GM19025 (cell line): ENCODE measurements at regions not wholly inside any gene's neighbourhood (a gene's known extent, or its start where the extent isn't known, plus 50 kb on each side); places are given as distances from the start of the nearest gene placed in this dataset.
"Not testable (repeated sequence)": the region's sequence is repeated elsewhere in the genome, so short reads cannot be mapped to it uniquely, and the experiment has no call there.

Source experiments
- ATAC-seq: cut with Tn5 transposase; IDR thresholded peaks from one replicate; pipeline ENCODE4 v1.9.1; 2021; ENCODE audit warnings: mild to moderate bottlenecking, low read depth, moderate library complexity; ENCODE audit not compliant: unreplicated experiment

DNA sequence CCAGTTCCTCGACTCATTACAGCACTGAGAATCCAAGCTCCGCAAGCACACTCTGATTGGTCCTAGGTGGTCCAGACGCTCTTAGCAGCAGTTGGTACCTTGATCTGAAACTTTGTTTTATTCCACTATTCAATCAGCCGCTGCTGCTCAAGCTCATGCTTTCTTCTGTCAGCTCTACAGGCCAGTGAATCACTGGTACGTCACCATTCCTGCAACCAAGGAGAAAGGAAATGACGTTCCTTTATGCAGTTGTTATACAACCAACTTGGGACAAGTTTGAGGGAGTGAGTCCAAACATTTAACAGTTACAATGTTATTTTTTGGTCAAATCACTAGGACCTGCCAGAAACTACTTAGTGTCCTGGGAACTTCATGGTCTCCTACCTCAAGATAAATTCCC lies 398.8 kb upstream of the TMEFF2 start:
- no peak for ATAC-seq

DNA sequence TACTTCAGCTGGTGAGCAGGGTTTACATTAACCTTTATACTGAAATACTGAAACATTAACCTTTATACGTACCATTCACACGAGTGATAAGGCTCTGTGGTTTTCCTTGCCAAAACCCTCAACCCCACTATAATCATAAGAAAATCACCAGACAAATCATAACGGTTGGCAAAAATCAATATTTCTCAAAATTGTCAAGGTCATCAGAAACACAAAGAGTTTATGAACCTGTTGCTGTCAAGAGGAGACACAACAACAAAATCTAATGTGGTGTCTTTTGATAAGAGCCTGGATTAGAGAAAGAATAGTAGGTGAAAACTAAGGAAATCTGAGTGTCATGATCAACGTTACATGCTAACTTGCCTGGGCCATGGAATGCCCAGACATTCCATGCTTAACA lies 396.9 kb upstream of the TMEFF2 start:
- no peak for ATAC-seq

DNA sequence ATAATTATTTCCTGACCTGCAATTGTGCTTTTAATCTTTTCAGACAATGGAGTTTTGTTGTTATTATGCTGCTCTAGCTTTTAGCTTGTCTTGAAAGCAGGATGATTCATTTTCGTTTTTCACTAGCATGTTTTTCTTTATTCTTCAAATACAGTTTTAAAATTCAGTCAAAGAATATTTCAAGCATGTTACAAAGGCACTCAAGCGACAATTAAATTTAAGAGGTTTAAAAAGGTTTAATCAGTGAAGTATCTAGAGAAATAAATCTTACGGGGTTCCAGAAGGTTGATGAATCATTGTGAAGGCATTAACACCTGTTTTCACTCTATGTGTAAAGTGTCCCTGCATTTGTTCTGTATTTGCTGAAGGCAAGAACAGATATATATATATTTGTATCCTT lies 390.7 kb upstream of the TMEFF2 start:
- ATAC-seq = no peak

DNA sequence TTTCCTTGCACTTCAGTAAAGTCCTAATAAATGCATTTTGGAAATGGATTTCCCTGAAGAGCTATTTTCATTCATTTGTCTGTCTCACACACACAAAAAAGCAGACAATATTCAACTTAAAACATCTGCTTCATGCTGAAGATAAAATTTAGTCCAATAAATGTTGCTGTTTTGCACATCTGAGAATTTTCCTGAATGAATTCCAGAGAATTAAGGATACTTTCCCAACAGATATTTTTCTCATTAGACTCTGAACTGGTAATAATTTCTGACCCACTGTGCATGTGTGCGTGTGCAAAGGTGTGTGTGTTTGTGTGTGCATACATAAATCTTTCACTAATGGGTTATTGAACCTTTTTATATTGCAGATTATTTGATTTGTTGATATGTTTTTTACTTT lies 390.2 kb upstream of the TMEFF2 start:
- ATAC-seq = no peak

DNA sequence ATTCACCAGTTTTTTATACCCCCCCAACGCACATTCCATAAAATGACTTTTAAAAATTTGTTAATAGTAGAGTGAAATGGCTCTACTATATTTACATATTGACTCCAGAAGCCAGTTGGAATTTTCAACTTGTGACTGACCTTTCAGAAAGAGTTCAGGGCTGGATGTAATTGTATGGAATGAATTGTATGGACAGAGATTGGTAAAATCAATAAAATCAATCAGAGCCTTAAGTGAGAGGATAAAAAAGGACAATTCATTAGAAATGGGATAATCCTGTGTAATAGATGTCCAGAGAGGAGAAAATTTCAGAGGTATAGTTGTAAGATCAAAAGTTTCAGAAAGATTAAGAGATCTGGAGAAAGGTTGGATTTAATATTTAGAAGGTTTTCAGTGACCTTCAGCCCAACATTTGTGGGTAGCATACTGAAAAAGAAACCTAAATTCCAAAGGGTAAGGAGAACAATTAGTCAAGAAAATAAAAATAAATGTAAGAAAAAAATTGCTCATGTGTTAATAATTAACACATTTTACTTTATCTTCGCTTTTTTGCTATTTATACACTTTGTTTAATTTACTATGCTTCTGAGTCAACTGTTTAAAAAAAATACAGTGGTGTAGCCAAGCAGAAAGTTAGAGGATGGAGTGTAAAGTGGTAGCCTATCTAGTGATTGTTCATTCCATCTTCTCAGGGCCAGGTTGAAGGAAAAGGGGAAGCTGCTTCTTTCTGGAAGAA lies 385.4 kb upstream of the TMEFF2 start:
- ATAC-seq = no peak

DNA sequence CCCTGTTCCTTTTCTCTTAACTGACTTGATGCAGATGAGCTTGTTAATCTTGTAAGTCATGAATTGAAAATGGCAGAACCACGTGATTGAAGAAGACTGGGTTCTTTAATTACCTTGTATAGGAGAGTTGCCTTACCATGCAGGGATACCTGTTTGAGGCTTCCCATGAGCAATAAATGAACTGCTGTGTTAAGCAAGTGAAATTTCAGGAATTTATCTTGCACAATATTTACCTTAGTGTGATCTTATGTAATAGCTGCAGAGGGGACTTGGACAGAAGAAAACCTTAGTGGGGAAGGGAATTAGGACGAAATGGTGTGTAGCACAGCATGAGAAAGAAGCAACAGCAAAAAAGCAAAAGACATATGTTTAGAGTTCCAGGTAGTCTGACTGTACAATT lies 384.0 kb upstream of the TMEFF2 start:
- no peak for ATAC-seq

DNA sequence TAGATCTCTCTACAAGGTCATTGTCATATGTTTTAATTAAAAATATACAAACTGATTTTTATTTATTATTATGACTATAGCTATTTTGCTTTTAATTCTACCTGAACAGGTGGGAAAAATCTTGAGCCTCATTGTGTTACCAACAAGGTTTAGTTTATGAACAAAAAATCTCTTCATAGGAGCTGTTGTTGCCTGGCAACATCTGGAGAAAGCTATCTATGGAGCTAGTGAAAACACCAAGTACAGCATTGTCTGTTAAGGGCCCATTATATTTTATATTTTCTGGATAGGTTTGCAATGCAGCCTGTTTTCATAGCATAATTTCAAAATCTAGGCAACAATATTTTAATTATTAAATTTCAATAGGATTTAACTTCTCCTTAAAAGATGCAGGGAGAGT lies 383.0 kb upstream of the TMEFF2 start:
- no peak for ATAC-seq

DNA sequence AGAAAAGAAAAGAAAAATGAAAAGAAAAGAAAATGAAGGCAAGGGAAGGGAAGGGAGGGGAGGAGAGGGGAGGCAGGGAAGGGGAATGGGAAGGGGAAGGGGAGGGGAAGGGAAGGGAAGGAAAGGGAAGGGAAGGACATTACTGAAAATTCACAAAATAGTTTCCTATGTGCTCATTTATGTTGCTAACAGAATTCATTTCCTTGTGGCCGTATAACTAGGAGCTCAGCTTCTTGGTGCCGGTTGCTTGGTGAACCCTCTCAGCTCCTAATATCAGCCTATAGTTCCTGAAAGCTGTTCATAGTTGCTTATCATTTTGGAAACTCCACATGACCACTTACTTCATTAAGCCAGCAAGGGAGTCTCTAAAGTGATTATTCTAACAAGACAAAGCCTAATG lies 379.8 kb upstream of the TMEFF2 start:
- ATAC-seq = no peak

DNA sequence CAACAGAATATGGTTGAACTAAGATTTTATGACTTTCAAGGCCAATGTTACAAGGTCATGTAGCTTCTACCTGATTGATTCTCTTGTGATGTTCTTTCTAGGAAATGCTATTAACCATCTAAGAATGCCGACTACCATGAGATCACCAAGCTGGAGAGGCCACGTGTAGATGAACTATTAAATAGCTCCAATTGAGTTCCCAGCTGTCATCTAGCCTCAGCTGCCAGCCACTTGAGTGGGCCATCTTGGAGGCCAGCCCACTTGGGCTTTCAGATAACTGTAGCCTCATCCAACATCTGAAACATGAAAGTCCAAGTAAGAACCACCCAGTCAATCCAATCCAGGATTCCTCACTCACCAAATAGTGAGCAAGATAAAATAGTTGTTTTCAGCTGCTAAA lies 376.9 kb upstream of the TMEFF2 start:
- no peak for ATAC-seq

DNA sequence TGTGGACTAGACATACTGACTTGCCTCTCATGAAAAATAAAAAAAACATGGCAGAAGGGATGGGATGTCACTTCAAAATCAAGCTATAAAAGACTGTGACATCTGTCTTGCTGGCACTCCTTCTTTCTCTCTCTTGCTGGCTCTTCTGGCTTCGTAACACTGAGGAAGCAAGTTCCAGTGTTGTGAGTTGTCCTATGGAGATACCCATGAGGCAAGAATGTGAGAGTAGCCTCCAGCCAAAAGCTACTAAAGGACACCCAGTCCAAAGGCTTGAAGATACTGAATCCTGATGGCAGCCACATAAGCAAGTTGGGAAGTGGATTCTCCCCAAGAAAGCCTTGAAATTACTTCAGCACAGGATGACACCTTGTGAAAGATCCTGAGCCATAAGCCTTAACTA lies 376.1 kb upstream of the TMEFF2 start:
- ATAC-seq = no peak

DNA sequence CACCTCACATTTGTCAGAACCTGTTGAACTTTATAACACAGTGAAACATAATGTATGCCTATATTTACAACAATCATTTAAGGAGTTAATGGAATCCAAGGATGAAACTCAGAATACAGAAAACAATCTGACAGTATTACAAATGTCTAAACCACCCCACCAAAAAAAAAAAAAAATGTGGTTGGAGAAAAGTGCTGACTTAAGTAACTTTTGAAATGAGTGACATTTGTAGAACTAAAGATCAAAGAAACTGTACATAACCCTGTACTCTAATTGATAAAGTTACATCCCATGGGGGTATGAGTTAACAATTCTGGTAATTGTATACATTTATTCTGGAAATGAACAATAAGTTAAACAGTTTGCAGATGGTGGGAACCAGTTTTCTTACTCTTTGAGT lies 372.1 kb upstream of the TMEFF2 start:
- no peak for ATAC-seq

DNA sequence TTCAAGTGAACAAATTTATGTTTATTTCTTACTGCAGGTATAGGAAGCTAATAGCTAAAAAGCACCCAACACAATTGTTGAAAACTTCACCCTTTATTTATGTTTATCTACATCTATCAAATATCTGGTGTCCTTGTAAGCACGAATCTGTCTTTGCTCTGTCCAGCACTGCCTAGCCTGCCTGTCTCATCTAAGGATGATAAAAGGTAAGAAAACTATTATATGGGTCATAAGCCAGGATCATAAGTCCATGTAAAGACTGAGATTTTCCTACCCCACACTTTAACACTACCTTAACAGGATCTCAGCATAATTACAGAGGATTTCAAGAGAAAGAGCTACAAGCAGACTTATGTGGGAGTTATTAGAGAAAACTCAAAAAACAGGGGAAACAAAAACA lies 365.6 kb upstream of the TMEFF2 start:
- no peak for ATAC-seq

DNA sequence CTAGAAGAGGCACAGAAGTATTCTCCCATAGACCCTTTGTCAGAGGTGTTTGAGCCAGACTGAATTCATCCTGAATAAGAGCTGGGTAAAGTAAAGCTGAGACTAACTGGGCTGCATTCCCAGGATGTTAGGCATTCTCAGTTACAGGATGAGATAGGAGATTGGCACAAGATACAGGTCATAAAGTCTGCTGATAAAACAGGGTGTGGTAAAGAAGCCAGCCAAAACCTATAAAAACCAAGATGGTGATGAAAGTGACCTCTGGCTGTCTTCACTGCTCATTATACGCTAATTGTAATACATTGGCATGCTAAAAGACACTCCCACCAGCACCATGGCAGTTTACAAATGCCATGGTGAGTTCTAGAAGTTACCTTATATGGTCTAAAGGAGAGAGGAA lies 364.9 kb upstream of the TMEFF2 start:
- ATAC-seq = no peak

DNA sequence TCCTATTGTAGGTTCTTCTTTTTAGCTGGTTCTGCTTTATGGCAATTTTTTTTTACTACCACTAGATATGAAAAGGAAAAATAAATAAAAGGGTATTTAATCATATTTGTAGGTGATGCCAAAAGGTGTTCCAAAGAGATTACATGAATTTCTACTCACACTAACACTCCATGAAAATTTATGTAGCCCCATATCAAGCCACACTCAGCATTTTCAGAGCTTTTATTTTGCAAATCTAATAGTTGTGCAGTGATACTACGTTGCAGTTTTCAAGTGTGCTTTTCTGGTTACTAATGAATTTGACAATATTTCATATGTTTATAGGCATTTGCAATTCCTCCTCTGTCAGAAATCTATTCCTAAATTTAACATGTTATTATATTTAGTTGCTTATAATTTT lies 363.9 kb upstream of the TMEFF2 start:
- ATAC-seq = no peak

DNA sequence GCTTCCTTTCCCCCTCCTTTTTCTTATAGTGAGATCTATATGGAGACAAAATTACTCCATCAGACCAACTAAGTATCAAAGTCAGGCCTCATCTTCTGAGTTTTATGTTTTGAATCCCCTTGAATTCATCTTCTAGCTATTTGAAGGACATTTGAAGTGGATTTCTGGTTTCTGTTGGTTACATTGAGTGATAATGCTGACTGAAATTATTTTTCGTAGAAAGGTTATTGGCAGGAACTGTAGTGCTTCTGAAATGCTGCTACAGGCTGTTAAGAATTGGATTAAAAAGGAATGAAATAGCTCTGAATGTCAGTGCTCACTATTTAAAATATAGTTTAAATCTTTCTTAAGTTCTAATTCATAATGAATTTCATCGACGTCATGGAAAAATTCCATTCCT lies 361.0 kb upstream of the TMEFF2 start:
- no peak for ATAC-seq

DNA sequence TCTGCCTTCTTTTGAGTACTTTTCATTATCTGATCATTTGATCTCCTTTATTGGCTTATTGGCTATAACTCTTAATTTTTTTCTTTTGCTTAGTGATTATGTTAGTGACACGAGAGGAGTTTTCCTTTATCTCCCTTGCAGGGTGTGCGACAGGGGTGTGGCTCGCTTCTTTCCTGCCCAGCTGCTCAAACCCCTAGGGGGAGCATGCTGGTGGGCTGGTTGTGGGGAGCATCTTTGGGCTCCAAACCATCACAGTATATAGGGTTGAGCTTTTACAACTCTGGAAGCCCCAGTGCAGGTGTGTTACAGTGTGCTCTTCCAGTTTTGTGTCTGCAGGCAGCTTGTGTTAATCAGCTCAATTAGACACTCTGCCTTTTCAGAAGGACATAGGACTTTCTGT lies 357.0 kb upstream of the TMEFF2 start:
- ATAC-seq = no peak

DNA sequence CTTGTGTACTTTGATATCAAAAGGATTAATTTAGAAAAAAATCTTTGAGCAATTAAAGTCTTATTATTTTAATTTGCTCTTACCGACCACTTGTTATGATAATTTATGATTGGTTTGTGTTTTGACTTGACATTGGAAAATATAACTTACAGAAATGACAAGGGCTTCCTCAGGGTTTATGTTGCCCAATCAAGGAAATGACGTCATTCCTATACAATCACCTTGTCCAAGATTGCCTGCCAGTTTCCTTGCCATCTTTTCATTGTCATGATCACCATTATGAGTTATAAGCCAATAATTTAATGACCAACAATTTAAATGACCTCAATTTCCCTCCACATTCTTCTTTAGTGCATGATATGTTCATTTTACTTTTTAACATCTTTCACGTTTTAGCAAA lies 351.8 kb upstream of the TMEFF2 start:
- no peak for ATAC-seq

DNA sequence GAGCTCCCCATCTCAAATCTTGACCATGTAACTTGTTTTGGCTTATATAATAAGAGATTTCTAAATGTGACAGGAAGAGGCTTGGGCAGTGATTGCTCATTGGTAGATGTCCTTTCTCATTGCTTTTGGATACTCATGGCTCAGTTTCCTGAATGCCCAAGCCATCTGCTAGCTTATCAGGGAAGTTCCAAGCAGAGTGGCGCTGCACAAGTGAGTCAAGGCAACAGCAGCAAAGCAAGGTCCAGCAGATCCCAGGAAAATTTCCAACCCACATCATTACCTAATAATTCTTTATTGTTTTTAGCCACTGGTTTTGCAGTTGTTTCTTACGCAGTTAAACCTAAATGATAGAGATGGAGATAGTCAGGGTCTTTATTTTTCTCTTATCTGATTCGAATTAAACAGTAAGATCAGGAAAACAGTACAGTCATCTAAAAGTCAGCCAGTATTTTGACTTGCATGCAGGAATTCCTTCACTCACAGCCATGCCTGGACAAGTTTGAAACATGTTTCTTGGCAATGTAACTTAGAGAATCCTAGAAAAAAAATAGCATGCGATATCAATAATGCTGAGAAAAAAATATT lies 349.7 kb upstream of the TMEFF2 start:
- ATAC-seq = no peak

DNA sequence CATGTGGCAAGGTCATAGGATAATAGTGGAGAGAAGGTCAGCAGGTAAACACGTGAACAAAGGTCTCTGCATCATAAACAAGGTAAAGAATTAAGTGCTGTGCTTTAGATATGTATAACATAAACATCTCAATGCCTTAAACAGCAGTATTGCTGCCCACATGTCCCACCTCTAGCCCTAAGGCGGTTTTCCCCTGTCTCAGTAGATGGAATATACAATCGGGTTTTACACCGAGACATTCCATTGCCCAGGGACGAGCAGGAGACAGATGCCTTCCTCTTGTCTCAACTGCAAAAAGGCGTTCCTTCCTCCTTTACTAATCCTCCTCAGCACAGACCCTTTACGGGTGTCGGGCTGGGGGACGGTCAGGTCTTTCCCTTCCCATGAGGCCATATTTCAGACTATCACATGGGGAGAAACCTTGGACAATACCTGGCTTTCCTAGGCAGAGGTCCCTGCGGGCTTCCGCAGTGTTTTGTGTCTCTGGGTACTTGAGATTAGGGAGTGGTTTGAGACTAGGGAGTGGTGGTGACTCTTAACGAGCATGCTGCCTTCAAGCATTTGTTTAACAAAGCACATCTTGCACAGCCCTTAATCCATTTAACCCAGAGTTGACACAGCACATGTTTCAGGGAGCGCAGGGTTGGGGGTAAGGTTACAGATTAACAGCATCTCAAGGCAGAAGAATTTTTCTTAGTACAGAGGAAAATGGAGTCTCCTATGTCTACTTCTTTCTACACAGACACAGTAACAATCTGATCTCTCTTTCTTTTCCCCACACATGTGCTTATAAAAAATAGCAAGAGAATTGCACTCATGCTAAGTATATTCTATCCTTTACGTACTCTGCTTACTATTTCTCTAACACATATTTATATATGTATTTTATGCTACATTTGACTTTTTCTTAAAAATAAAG lies 347.7 kb upstream of the TMEFF2 start:
- not testable (repeated sequence) for ATAC-seq

DNA sequence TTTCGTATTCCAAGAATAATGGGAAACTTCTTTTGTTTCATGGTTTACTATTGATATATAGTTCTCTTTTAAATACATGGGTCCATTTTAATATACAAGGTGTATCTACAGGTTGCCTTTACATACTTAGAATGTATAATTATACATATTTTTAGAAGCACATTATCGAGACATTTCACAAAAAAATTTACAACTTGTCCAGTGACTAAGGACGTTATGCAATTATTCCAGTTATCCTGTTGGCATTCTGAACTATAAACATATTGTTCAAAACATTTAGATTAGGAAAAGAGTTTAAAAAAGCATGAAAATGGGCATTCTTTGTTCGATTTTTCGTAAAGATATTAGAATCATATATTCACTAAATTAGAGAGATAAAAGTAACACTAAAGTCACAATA lies 344.6 kb upstream of the TMEFF2 start:
- no peak for ATAC-seq

DNA sequence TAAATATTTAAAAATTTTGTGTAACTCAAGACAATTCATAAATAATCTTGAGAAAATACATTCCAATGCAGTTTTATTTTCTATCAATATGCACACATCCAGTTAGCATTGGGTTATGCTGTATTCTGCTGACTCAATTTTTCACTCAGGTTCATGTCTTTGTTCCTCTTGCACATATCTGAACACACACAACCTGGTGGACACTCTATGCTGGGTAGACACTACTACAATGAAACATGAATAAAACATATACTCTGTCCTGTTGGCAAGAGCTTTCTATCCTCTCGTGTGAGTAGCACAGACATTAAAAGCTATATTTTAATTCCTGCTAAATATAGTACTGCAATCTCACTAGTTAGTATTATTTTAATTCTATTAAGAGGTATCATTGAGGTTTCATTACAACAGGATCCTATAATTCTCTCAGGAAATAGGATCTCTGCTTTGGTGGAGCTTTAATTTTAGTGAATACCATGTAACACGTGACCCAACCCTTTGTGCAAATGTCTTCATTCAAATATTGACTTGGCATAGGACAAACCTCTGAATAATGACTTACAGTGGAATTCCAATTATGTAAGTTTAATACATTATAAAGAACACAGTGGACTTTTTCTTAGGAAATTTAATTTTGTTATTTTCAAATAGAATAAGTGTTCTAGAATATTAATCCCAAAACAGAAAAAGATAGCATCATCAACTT lies 342.3 kb upstream of the TMEFF2 start:
- no peak for ATAC-seq
